ENCODE measurements at regions not wholly inside any gene's neighbourhood (a gene's known extent, or its start where the extent isn't known, plus 50 kb on each side); places are given as distances from the start of the nearest gene placed in this dataset.

DNA sequence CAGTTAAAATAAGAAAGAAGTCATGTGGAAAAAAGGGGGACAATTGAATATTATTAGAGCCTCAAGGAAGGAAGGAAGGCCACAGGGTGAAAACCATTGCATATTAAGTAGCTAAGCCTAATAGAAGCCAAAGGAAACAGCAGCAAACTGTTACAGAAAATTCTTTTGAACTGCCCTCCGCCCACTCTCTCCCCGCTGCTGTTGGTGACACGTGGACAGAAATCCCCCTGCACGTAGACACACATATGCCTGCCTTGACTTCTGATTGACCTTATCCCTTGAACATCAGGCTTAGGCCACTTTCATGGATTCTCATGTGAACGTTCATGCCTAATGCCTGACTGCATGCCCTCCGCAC is 229.1 kb downstream of the KCNRG start:
- 75 to 81% methylated on average over 4 to 6 of the region's 6 CpGs for WGBS, 2 donors (ENCODE audit: low coverage in 1 of 2)
- in situ Hi-C loops (cut with MboI; ENCODE audit: low pct_ligation_motif_present in 1 of 4, low pct_unique_long_range_greater_than_20kb in 1 of 4, low sequenced_read_pairs in 3 of 4) (no loop called here), intact Hi-C loops (cut with DNase I; ENCODE audit: low total_unique reads) (no loop called here)
- Histone ChIP-seq H3K27ac (no peak overlapping the region), H3K27me3 (no peaks in the 10 kb centered on the region), H3K36me3 (no peaks in the 10 kb centered on the region), H3K4me1 (peaks cover 0 to 12% (median 9%) of the 10 kb centered on the region in 4 donors), H3K4me3 (no peak overlapping the region), H3K9me3 (no peaks in the 10 kb centered on the region)
- DNase-seq, result no peak
- no peak for TF ChIP-seq POLR2AphosphoS5 (IDR thresholded peaks at IDR 0.05)
- TF ChIP-seq CTCF (IDR thresholded peaks at IDR 0.05), result no peak
- TF ChIP-seq POLR2A (IDR thresholded peaks at IDR 0.05), result no peak
- no peak for TF ChIP-seq EP300 (IDR thresholded peaks at IDR 0.05; ENCODE audit: low read depth)

GRCh38 chr13:50244713-50245574 is 229.7 kb downstream of the KCNRG start:
- Histone ChIP-seq H3K4me3 (no peak overlapping the region), H3K4me1 (peaks cover 0 to 12% (median 9%) of the 10 kb centered on the region in 4 donors), H3K27ac (no peak overlapping the region), H3K27me3 (no peaks in the 10 kb centered on the region), H3K9me3 (no peaks in the 10 kb centered on the region), H3K36me3 (no peaks in the 10 kb centered on the region)
- intact Hi-C loops (cut with DNase I; ENCODE audit: low total_unique reads), result no loop called here
- DNase-seq, result no peak
- in situ Hi-C loops (cut with MboI; ENCODE audit: low pct_ligation_motif_present in 1 of 4, low pct_unique_long_range_greater_than_20kb in 1 of 4, low sequenced_read_pairs in 3 of 4), result no loop called here
- TF ChIP-seq POLR2A (IDR thresholded peaks at IDR 0.05), result no peak
- TF ChIP-seq POLR2AphosphoS5 (IDR thresholded peaks at IDR 0.05), result no peak
- TF ChIP-seq EP300 (IDR thresholded peaks at IDR 0.05; ENCODE audit: low read depth), result no peak
- TF ChIP-seq CTCF (IDR thresholded peaks at IDR 0.05), result no peak
- WGBS, 2 donors (ENCODE audit: low coverage in 1 of 2), result 51 to 74% methylated on average over 2 to 7 of the region's 7 CpGs

- H3K4me3 ChIP-seq, result no peak overlapping the region
- in situ Hi-C loops (cut with MboI; ENCODE audit: low pct_ligation_motif_present in 1 of 4, low pct_unique_long_range_greater_than_20kb in 1 of 4, low sequenced_read_pairs in 3 of 4) (no loop called here), intact Hi-C loops (cut with DNase I; ENCODE audit: low total_unique reads) (no loop called here)
These were observed 232.0 kb downstream of the KCNRG start for GRCh38 chr13:50247223-50247622.

More at GRCh38 chr13:50247223-50247622, 232.0 kb downstream of the KCNRG start:
- 96 to 100% methylated on average over 1 of the region's 1 CpG for WGBS, 2 donors (ENCODE audit: low coverage in 1 of 2)
- Histone ChIP-seq H3K4me1 (peaks cover 0 to 12% (median 9%) of the 10 kb centered on the region in 4 donors), H3K36me3 (no peaks in the 10 kb centered on the region), H3K27ac (no peak overlapping the region), H3K9me3 (no peaks in the 10 kb centered on the region), H3K27me3 (no peaks in the 10 kb centered on the region)
- DNase-seq, result no peak
- no peak for TF ChIP-seq POLR2A (IDR thresholded peaks at IDR 0.05)
- TF ChIP-seq POLR2AphosphoS5 (IDR thresholded peaks at IDR 0.05), result no peak
- TF ChIP-seq EP300 (IDR thresholded peaks at IDR 0.05; ENCODE audit: low read depth), result no peak
- no peak for TF ChIP-seq CTCF (IDR thresholded peaks at IDR 0.05)

All from transverse colon (tissue), 4 donors.